ENCODE measurements at regions not wholly inside any gene's neighbourhood (a gene's known extent, or its start where the extent isn't known, plus 50 kb on each side); places are given as distances from the start of the nearest gene placed in this dataset.

DNA sequence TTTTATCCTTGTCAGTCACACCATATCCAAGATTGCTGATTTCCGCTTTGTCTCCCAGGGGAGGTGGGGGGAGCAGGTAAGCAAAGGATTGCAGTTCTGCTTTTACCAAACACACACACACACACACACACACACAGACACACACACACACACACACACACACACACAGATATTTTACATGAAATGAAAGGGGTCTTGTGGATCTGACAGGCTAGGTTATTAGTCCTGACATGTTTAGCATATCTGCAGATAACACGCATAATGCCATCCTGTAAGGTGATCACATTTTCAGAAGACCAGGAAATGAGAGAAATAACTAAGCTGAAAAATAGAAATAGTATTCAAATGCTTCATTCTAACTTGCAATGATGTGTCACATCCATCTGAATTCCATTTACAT is 1113.3 kb downstream of the CDH8 start:
- H3K4me3 ChIP-seq (ENCODE audit: low read depth, low read length), result no peak overlapping the region
- DNase-seq (ENCODE audit: low read depth), result no peak
- no peak for TF ChIP-seq CTCF (IDR thresholded peaks at IDR 0.05; ENCODE audit: insufficient read depth, low read depth, low read length)

GRCh38 chr16:60914334-60914733 is 1121.9 kb downstream of the CDH8 start:
- H3K4me3 ChIP-seq (ENCODE audit: low read depth, low read length), result no peak overlapping the region
- DNase-seq (ENCODE audit: low read depth), result no peak
- TF ChIP-seq CTCF (IDR thresholded peaks at IDR 0.05; ENCODE audit: insufficient read depth, low read depth, low read length), result no peak

GRCh38 chr16:60907645-60908044 is 1128.6 kb downstream of the CDH8 start:
- TF ChIP-seq CTCF (IDR thresholded peaks at IDR 0.05; ENCODE audit: insufficient read depth, low read depth, low read length), result no peak
- DNase-seq (ENCODE audit: low read depth), result no peak
- no peak overlapping the region for H3K4me3 ChIP-seq (ENCODE audit: low read depth, low read length)

DNA sequence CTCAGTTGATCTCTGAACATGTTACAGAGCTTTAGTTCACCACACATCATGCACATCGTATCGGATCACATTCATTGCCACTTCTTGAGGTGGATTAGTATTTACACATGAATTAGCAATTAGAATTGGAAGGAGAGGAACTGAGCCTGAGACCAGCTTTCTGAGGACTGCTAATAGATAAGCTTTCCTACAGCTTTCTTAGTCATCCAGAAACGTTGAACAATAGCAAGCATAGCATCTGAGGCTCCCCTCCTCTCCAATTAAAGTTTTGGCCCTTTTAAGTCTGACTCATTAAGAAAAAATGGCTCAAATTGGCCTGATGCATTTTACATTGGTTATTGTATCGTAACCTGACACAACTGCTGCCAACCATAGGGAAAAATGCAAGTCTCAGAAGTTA is 1130.4 kb downstream of the CDH8 start:
- no peak for TF ChIP-seq CTCF (IDR thresholded peaks at IDR 0.05; ENCODE audit: insufficient read depth, low read depth, low read length)
- no peak overlapping the region for H3K4me3 ChIP-seq (ENCODE audit: low read depth, low read length)
- DNase-seq (ENCODE audit: low read depth), result no peak

DNA sequence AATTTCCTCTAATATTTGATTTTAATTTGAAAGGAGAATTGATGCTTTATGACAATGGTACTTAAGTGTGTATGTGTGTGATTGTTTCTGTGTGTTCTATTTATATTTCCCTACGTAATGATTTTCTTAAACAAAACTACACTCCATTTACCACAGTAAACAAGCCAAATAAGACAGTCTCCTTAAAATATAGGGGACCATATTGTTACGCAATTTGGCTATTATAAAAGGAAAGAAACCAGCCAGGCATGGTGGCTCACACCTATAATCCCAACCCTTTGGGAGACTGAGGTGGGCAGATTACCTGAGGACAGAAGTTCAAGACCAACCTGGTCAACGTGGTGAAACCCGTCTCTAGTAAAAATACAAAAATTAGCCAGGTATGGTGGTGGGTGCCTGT is 1134.1 kb downstream of the CDH8 start:
- H3K4me3 ChIP-seq (ENCODE audit: low read depth, low read length), result no peak overlapping the region
- DNase-seq (ENCODE audit: low read depth), result no peak
- no peak for TF ChIP-seq CTCF (IDR thresholded peaks at IDR 0.05; ENCODE audit: insufficient read depth, low read depth, low read length)

DNA sequence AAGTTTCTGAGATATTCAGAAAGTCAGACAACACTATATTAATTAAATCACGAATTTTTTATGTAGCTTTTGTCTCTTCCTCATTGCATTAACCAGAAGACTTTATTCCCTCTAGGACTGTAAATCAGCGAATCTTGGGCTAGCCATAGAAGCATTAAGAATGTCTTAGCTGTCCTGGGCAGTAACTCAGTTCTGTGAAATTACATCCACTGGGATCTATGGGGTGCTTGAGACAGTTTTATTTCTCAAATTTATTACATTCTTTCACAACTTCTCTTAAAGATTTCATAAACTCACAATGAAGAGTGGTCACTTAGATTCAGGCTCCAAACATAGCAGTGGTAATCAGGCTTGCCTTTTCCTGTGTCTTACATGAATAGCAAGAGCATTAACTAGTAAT is 1153.4 kb downstream of the CDH8 start:
- no peak for DNase-seq (ENCODE audit: low read depth)
- TF ChIP-seq CTCF (IDR thresholded peaks at IDR 0.05; ENCODE audit: insufficient read depth, low read depth, low read length), result no peak
- no peak overlapping the region for H3K4me3 ChIP-seq (ENCODE audit: low read depth, low read length)

- DNase-seq (ENCODE audit: low read depth), result no peak
- no peak for TF ChIP-seq CTCF (IDR thresholded peaks at IDR 0.05; ENCODE audit: insufficient read depth, low read depth, low read length)
- no peak overlapping the region for H3K4me3 ChIP-seq (ENCODE audit: low read depth, low read length)
Measured at GRCh38 chr16:60852635-60853034, 1183.6 kb downstream of the CDH8 start.

Measured in fibroblast of villous mesenchyme (primary cell).